H1 (cell line): ENCODE measurements at regions not wholly inside any gene's neighbourhood (a gene's known extent, or its start where the extent isn't known, plus 50 kb on each side); places are given as distances from the start of the nearest gene placed in this dataset.

ENCODE experiments used
- CTCF ChIA-PET: fragments of 300-600 bp; sonication (Branson Sonifier 250); formaldehyde crosslinking; loops from one replicate; lab custom pipeline; 2021; ENCODE audit not compliant: partially characterized antibody; lab: Charles Lee
- POLR2A ChIA-PET: fragments of 300-600 bp; sonication (Branson Sonifier 250); formaldehyde crosslinking; loops from one replicate; lab custom pipeline; 2021; ENCODE audit warnings: inconsistent platforms; ENCODE audit not compliant: partially characterized antibody; lab: Charles Lee
- DNase-seq, 2 experiments: peaks; one replicate each; pipeline versions ENCODE4 v3.0.0 to v3.0.0-alpha.2; 2010 to 2022; ENCODE audit warnings: low spot score in 2 of 2, low read depth in 1 of 2, mixed read lengths in 1 of 2
- FAIRE-seq: peaks from 2 replicates; lab custom pipeline; 2011; peaks lifted over from hg19 to GRCh38; lab: Jason Lieb, UNC
- H2AFZ ChIP-seq: 2 replicates; pipeline ENCODE4 v1.8.1; 2012; ENCODE audit warnings: low read length, inconsistent platforms
- H2AK5ac ChIP-seq: 2 replicates; pipeline ENCODE4 v1.6.1; 2013; ENCODE audit warnings: low read depth, low read length
- H2BK120ac ChIP-seq: replicated peaks from 2 replicates; pipeline ENCODE3; 2013; ENCODE audit warnings: low read depth, low read length, inconsistent platforms
- H2BK12ac ChIP-seq: 2 replicates; pipeline ENCODE4 v1.6.1; 2013; ENCODE audit warnings: low read depth, low read length
- H2BK15ac ChIP-seq: 2 replicates; pipeline ENCODE4 v1.6.1; 2013; ENCODE audit warnings: low read length
- H2BK20ac ChIP-seq: 2 replicates; pipeline ENCODE4 v1.6.1; 2013; ENCODE audit warnings: low read length
- H2BK5ac ChIP-seq: 2 replicates; pipeline ENCODE4 v1.6.1; 2013; ENCODE audit warnings: low read depth, low read length
- H3K14ac ChIP-seq: 2 replicates; pipeline ENCODE4 v1.6.1; 2013; ENCODE audit warnings: inconsistent platforms; ENCODE audit not compliant: insufficient read length
- H3K18ac ChIP-seq: 2 replicates; pipeline ENCODE4 v1.6.1; 2013; ENCODE audit warnings: low read length; ENCODE audit errors: extremely low read depth
- H3K23ac ChIP-seq: 2 replicates; pipeline ENCODE4 v1.6.1; 2013; ENCODE audit warnings: inconsistent platforms; ENCODE audit not compliant: insufficient read length
- H3K23me2 ChIP-seq: 2 replicates; pipeline ENCODE4 v1.6.1; 2013; ENCODE audit warnings: low read depth, low read length
- H3K27ac ChIP-seq: 2 replicates; pipeline ENCODE4 v1.6.1; 2011; ENCODE audit warnings: low read depth, low read length, inconsistent platforms
- H3K27me3 ChIP-seq, 4 experiments: replicated peaks in 1 of 4; 1 replicate in 1 of 4; 2 replicates in 3 of 4; pipeline versions ENCODE4 v1.6.1 to v1.8.1; 2011 to 2013; ENCODE audit warnings: low read length in 3 of 4, mild to moderate bottlenecking in 3 of 4, inconsistent platforms in 2 of 4, mixed read lengths in 2 of 4, moderate library complexity in 1 of 4; ENCODE audit not compliant: control insufficient read depth in 3 of 4, insufficient read depth in 3 of 4; ENCODE audit errors: extremely low read depth in 1 of 4
- H3K36me3 ChIP-seq, 4 experiments: 2 replicates each; pipeline versions ENCODE4 v1.6.1 to v1.8.1; 2011 to 2013; ENCODE audit warnings: mild to moderate bottlenecking in 4 of 4, low read length in 3 of 4, moderate library complexity in 2 of 4, control low read depth in 1 of 4, inconsistent platforms in 1 of 4; ENCODE audit not compliant: insufficient read depth in 4 of 4, control insufficient read depth in 2 of 4
- H3K4ac ChIP-seq: replicated peaks from 2 replicates; pipeline ENCODE3; 2013; ENCODE audit warnings: low read length, low read depth, mixed read lengths, inconsistent platforms; ENCODE audit not compliant: insufficient read length
- H3K4me1 ChIP-seq, 4 experiments: replicated peaks in 1 of 4; 1 replicate in 1 of 4; 2 replicates in 3 of 4; pipeline versions ENCODE4 v1.6.1 to v1.8.1; 2011 to 2013; ENCODE audit warnings: low read length in 3 of 4, inconsistent platforms in 2 of 4, mixed read lengths in 1 of 4; ENCODE audit not compliant: insufficient read depth in 4 of 4, control insufficient read depth in 3 of 4
- H3K4me2 ChIP-seq, 2 experiments: 2 replicates each; pipeline versions ENCODE4 v1.6.1 to v1.8.1; 2011 to 2013; ENCODE audit warnings: low read depth in 2 of 2, low read length in 2 of 2, control low read depth in 1 of 2, inconsistent platforms in 1 of 2, mild to moderate bottlenecking in 1 of 2; ENCODE audit not compliant: insufficient read depth in 1 of 2
- H3K4me3 ChIP-seq, 4 experiments: fragments of 200-600, 300-600 bp in 1 of 4; sonication (generic), shearing (Covaris generic), sonication (Bioruptor Twin) in 1 of 4; 2 replicates each; pipeline versions ENCODE4 v1.5.1 to v1.8.1; 2011 to 2016; ENCODE audit warnings: low read length in 4 of 4, low read depth in 3 of 4, control low read depth in 2 of 4, inconsistent platforms in 2 of 4, mild to moderate bottlenecking in 2 of 4, mixed read lengths in 1 of 4, moderate library complexity in 1 of 4; ENCODE audit not compliant: insufficient read depth in 2 of 4; ENCODE audit errors: extremely low read depth in 1 of 4
- H3K56ac ChIP-seq: replicated peaks from 2 replicates; pipeline ENCODE3; 2013; ENCODE audit warnings: low read depth, mild to moderate bottlenecking, mixed read lengths, low read length, inconsistent platforms; ENCODE audit not compliant: insufficient read length
- H3K79me1 ChIP-seq: 2 replicates; pipeline ENCODE4 v1.6.1; 2013; ENCODE audit warnings: low read depth, low read length, control low read depth
- H3K79me2 ChIP-seq, 2 experiments: 2 replicates each; pipeline versions ENCODE4 v1.6.1 to v1.8.1; 2012 to 2013; ENCODE audit warnings: low read length in 2 of 2, mild to moderate bottlenecking in 2 of 2, inconsistent platforms in 1 of 2; ENCODE audit not compliant: insufficient read depth in 2 of 2, control insufficient read depth in 1 of 2
- H3K9ac ChIP-seq, 4 experiments: replicated peaks in 1 of 4; 1 replicate in 1 of 4; 2 replicates in 3 of 4; pipeline versions ENCODE4 v1.6.1 to v1.8.1; 2011 to 2013; ENCODE audit warnings: low read depth in 3 of 4, low read length in 3 of 4, control low read depth in 2 of 4, mild to moderate bottlenecking in 2 of 4, moderate library complexity in 2 of 4, inconsistent platforms in 1 of 4; ENCODE audit errors: extremely low read depth in 1 of 4
- H3K9me3 ChIP-seq, 2 experiments: 2 replicates each; pipeline versions ENCODE4 v1.6.1 to v1.8.1; 2012 to 2013; ENCODE audit warnings: mild to moderate bottlenecking in 2 of 2, moderate library complexity in 2 of 2, control low read depth in 1 of 2, inconsistent platforms in 1 of 2, low read depth in 1 of 2, low read length in 1 of 2, mixed read lengths in 1 of 2; ENCODE audit not compliant: insufficient read depth in 2 of 2
- H4K20me1 ChIP-seq, 2 experiments: replicated peaks in 1 of 2; 2 replicates each; pipeline versions ENCODE3 to v1.8.1; 2011 to 2013; ENCODE audit warnings: inconsistent platforms in 2 of 2, low read length in 2 of 2, mild to moderate bottlenecking in 1 of 2; ENCODE audit not compliant: insufficient read depth in 2 of 2, control insufficient read depth in 1 of 2
- H4K5ac ChIP-seq: 2 replicates; pipeline ENCODE4 v1.6.1; 2013; ENCODE audit warnings: low read length, low read depth, mixed read lengths, inconsistent platforms; ENCODE audit not compliant: insufficient read length
- H4K8ac ChIP-seq: 2 replicates; pipeline ENCODE4 v1.8.0; 2013; ENCODE audit warnings: mild to moderate bottlenecking, moderate library complexity, low read length, inconsistent platforms; ENCODE audit not compliant: insufficient read depth; ENCODE audit errors: extremely low read depth
- H4K91ac ChIP-seq: replicated peaks from 2 replicates; pipeline ENCODE3; 2013; ENCODE audit warnings: low read length, mixed read lengths, inconsistent platforms; ENCODE audit not compliant: insufficient read length
- BACH1 ChIP-seq: IDR thresholded peaks from 2 replicates; pipeline ENCODE4 v1.6.1; 2012; ENCODE audit warnings: low read length, improper control_type of control experiment
- CREB1 ChIP-seq: IDR thresholded peaks from 2 replicates; pipeline ENCODE4 v1.6.1; 2012; ENCODE audit warnings: inconsistent platforms
- CTBP2 ChIP-seq: IDR thresholded peaks from 2 replicates; pipeline ENCODE4 v1.7.0; 2011; ENCODE audit warnings: borderline replicate concordance, mild to moderate bottlenecking, moderate library complexity, mixed read lengths, low read length; ENCODE audit not compliant: insufficient read depth, insufficient read length
- EGR1 ChIP-seq: IDR thresholded peaks from 2 replicates; pipeline ENCODE4 v1.6.1; 2011; ENCODE audit warnings: low read depth, low read length, borderline replicate concordance
- EP300 ChIP-seq, 2 experiments: IDR thresholded peaks; 1 replicate in 1 of 2; 2 replicates in 1 of 2; pipeline ENCODE4 v1.6.1; 2011 to 2012; ENCODE audit warnings: low read depth in 2 of 2, low read length in 2 of 2, mild to moderate bottlenecking in 2 of 2, borderline replicate concordance in 1 of 2, inconsistent platforms in 1 of 2, moderate library complexity in 1 of 2
- HDAC6 ChIP-seq: IDR thresholded peaks from one replicate; pipeline ENCODE4 v1.7.1; 2012; ENCODE audit warnings: low read depth, mild to moderate bottlenecking, inconsistent platforms, low read length, moderate library complexity
- JUN ChIP-seq: IDR thresholded peaks from 2 replicates; pipeline ENCODE4 v1.6.1; 2011; ENCODE audit warnings: low read depth, mild to moderate bottlenecking, improper control_type of control experiment, low read length
- RBBP5 ChIP-seq: IDR thresholded peaks from 2 replicates; pipeline ENCODE4 v1.7.1; 2012; ENCODE audit warnings: low read depth, mild to moderate bottlenecking, inconsistent platforms, low read length, moderate library complexity, borderline replicate concordance
- RFX5 ChIP-seq: IDR thresholded peaks from 2 replicates; pipeline ENCODE4 v1.6.1; 2011; ENCODE audit warnings: low read depth, low read length, improper control_type of control experiment, borderline replicate concordance
- SRF ChIP-seq: IDR thresholded peaks from 2 replicates; pipeline ENCODE4 v1.6.1; 2011; ENCODE audit warnings: mild to moderate bottlenecking, low read depth, low read length, moderate library complexity
- TCF12 ChIP-seq: IDR thresholded peaks from 2 replicates; pipeline ENCODE4 v1.6.1; 2011; ENCODE audit warnings: low read depth, mild to moderate bottlenecking, low read length
- WGBS, 2 experiments: shearing (Covaris generic) in 1 of 2; methylation state at CpG; one replicate each; pipeline versions ENCODE4 v1.1.6 to v1.1.7; 2013 to 2015; ENCODE audit warnings: low lambda C conversion rate in 2 of 2, mixed read lengths in 2 of 2, inconsistent platforms in 1 of 2, low coverage in 1 of 2, missing lambda C conversion rate in 1 of 2; ENCODE audit not compliant: insufficient replicate concordance in 2 of 2, insufficient coverage in 1 of 2, insufficient read length in 1 of 2; ENCODE audit errors: extremely low coverage in 1 of 2, missing lambda C conversion rate in 1 of 2; 5-methylcytosine and 5-hydroxymethylcytosine counted together
- TF ChIP-seq, protein P1 (sequence below): IDR thresholded peaks from 2 replicates; pipeline ENCODE4 v1.6.1; 2011; ENCODE audit warnings: low read length, improper control_type of control experiment
- TF ChIP-seq, protein P2 (sequence below): IDR thresholded peaks from 2 replicates; pipeline ENCODE4 v1.6.1; 2012; ENCODE audit warnings: inconsistent platforms

DNA sequence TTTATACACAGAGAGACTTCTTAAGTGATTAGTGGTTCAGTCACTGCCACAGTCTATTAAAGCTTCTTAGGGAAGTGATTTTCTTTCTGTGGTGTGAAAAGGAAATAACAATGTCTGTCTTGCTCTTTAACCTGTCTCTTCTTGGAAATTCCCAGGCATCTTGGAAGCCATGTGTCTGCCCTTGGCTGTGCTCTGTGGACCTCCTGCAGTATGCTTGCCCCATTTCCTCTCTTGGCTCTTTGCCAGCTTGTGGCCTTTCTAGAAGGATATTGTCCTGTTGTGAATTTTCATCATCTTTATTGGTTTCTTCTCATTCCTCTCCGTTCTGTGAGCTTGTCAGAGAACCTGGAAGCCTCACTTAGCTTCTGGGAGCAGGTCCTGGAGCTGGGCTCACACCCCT is 338.4 kb upstream of the C2CD4B start:
- Histone ChIP-seq H3K27ac (no peak overlapping the region), H3K14ac (no peak overlapping the region), H2AFZ (no peak overlapping the region), H3K9me3 (no peaks in the 10 kb centered on the region), H3K79me2 (no peaks in the 10 kb centered on the region), H4K5ac (no peak overlapping the region), H3K36me3 (no peaks in the 10 kb centered on the region), H3K23me2 (no peaks in the 10 kb centered on the region), H4K20me1 (peaks cover 0 to 1% of the 10 kb centered on the region in 2 experiments), H2AK5ac (no peak overlapping the region), H3K23ac (no peak overlapping the region), H3K79me1 (no peaks in the 10 kb centered on the region; the same call in 1 of the 2 replicates), H4K8ac (no peak overlapping the region), H3K4me2 (no peak overlapping the region), H2BK12ac (no peak overlapping the region), H2BK5ac (no peak overlapping the region), H3K4me3 (no peak overlapping the region), H2BK20ac (no peak overlapping the region), H3K18ac (no peak overlapping the region), H2BK15ac (no peak overlapping the region), H3K56ac (no peak overlapping the region), H2BK120ac (no peak overlapping the region), H3K27me3 (no peaks in the 10 kb centered on the region), H3K4ac (no peak overlapping the region), H3K9ac (no peak overlapping the region), H3K4me1 (peaks cover 0 to 6% (median 0%) of the 10 kb centered on the region in 4 experiments; a peak in 4 of 7 replicates), H4K91ac (no peak overlapping the region)
- no peak for FAIRE-seq
- ChIA-PET POLR2A (no interaction called here), CTCF (interaction anchor here (0.8 to 1.8 kb wide), 5 partner anchors 20 to 112 kb away, joined by 3 to 7 read pairs (median 5); no protein-coding TSS in a partner anchor)
- TF ChIP-seq HDAC6 (no peak), EP300 (IDR thresholded peaks at IDR 0.05; ENCODE audit: borderline replicate concordance in 1 of 2, low read depth in 2 of 2, low read length in 2 of 2) (no peak), RFX5 (no peak), TCF12 (no peak), CREB1 (no peak), RBBP5 (no peak), SRF (no peak), CTBP2 (no peak), BACH1 (no peak), JUN (no peak), EGR1 (no peak)
- TF ChIP-seq, protein P1, sequence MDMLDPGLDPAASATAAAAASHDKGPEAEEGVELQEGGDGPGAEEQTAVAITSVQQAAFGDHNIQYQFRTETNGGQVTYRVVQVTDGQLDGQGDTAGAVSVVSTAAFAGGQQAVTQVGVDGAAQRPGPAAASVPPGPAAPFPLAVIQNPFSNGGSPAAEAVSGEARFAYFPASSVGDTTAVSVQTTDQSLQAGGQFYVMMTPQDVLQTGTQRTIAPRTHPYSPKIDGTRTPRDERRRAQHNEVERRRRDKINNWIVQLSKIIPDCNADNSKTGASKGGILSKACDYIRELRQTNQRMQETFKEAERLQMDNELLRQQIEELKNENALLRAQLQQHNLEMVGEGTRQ: no peak
- TF ChIP-seq, protein P2, sequence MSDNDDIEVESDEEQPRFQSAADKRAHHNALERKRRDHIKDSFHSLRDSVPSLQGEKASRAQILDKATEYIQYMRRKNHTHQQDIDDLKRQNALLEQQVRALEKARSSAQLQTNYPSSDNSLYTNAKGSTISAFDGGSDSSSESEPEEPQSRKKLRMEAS: no peak
- DNase-seq: no peak
- WGBS, 2 experiments: 100% methylated on average over 1 of the region's 1 CpG; no CpG with 5 or more reads in 1 of the 2 experiments
